Spleen (tissue), 7 donors: ENCODE measurements at regions not wholly inside any gene's neighbourhood (a gene's known extent, or its start where the extent isn't known, plus 50 kb on each side); places are given as distances from the start of the nearest gene placed in this dataset.

Source experiments
- CTCF ChIP-seq, 11 experiments: fragments of 200-600 bp in 7 of 11; fragments of 450-650 bp in 4 of 11; sonication (generic) in 4 of 11; IDR thresholded peaks in 8 of 11; conservative IDR thresholded peaks in 3 of 11; 1 replicate in 7 of 11; 2 replicates in 4 of 11; pipeline versions ENCODE4 v1.4.0 to v1.8.0; 2016 to 2021; ENCODE audit warnings: antibody characterized with exemption in 11 of 11, inconsistent platforms in 4 of 11, mild to moderate bottlenecking in 1 of 11
- POLR2AphosphoS5 ChIP-seq, 3 donors: sonication (generic); formaldehyde crosslinking; IDR thresholded peaks; one replicate each; pipeline ENCODE4 v1.5.1; 2017; ENCODE audit warnings: antibody characterized with exemption in 3 of 3
- donor health status: DM: no; HTN: no; CAD: no; lungs with moderate emphysema.
- donor health status: DM: no; HTN: no; CAD: no.
- donor health status: DM: no; HTN: no; CAD: no.

DNA sequence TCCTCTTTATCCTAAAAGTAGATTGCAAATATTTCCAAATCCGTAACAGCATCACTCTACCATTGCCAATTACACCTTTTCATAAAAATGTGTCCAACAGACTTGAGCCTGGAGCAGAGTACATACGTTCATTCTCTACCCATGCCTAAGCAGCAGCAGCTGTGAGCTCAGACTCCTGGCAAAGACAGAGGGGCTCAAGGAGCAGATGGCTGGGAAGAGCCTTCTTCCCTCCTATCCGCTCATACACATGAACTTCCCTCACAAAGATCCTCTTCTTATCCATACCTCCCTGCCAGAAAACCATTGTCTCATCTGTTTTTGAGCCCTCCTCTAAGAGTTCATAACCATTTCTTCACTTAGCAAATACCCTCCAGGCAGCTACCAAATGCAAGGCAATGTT is 164.3 kb upstream of the ARL4C start:
- no peak for TF ChIP-seq CTCF (IDR thresholded peaks at IDR 0.05 in 8 of 11, conservative IDR thresholded peaks at IDR 0.05 in 3 of 11)
- TF ChIP-seq POLR2AphosphoS5 (IDR thresholded peaks at IDR 0.05) = no peak
